ENCODE measurements at regions not wholly inside any gene's neighbourhood (a gene's known extent, or its start where the extent isn't known, plus 50 kb on each side); places are given as distances from the start of the nearest gene placed in this dataset.

DNA sequence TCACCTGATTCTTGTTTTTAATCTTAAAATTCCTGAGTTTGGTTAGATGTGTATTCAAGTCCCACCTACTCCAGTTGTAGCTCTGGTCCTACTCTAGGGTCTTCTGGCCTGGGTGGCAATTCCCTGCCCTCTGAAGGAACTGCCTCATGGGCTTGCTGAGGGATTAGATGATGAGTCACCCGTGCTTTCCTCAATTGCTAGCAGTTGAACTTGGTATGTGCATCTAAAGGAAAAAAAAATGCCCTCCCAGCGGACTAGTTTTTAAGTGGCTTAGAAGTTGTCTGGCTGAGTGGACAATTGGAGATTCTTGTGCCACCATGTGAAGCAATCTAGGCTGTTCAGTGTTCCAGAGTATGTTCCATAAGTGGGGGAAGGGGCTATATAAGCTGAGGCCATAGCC lies 127.0 kb downstream of the CCNG2 start:
- TF ChIP-seq, protein P1, sequence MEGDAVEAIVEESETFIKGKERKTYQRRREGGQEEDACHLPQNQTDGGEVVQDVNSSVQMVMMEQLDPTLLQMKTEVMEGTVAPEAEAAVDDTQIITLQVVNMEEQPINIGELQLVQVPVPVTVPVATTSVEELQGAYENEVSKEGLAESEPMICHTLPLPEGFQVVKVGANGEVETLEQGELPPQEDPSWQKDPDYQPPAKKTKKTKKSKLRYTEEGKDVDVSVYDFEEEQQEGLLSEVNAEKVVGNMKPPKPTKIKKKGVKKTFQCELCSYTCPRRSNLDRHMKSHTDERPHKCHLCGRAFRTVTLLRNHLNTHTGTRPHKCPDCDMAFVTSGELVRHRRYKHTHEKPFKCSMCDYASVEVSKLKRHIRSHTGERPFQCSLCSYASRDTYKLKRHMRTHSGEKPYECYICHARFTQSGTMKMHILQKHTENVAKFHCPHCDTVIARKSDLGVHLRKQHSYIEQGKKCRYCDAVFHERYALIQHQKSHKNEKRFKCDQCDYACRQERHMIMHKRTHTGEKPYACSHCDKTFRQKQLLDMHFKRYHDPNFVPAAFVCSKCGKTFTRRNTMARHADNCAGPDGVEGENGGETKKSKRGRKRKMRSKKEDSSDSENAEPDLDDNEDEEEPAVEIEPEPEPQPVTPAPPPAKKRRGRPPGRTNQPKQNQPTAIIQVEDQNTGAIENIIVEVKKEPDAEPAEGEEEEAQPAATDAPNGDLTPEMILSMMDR (conservative IDR thresholded peaks at IDR 0.05; ENCODE audit: low read length): no peak
- no peak for TF ChIP-seq EZH2phosphoT487 (IDR thresholded peaks at IDR 0.05; ENCODE audit: borderline replicate concordance)

Data from Loucy (cell line).